HL-60 (cell line): ENCODE measurements at regions not wholly inside any gene's neighbourhood (a gene's known extent, or its start where the extent isn't known, plus 50 kb on each side); places are given as distances from the start of the nearest gene placed in this dataset.

Experiments used
- DNase-seq, 2 experiments: peaks; one replicate each; pipeline ENCODE4 v3.0.0-alpha.2; 2010 to 2020; ENCODE audit warnings: low read depth in 1 of 2, low spot score in 1 of 2
- H3K27ac ChIP-seq: fragments of 250-450 bp; sonication (Bioruptor Pico); replicated peaks from 2 replicates; pipeline ENCODE4 v1.5.1; 2020; ENCODE audit warnings: mild to moderate bottlenecking, moderate library complexity
- H3K27me3 ChIP-seq: fragments of 250-450 bp; sonication (Bioruptor Pico); 2 replicates; pipeline ENCODE4 v1.5.1; 2021; ENCODE audit warnings: mild to moderate bottlenecking, moderate library complexity; ENCODE audit not compliant: insufficient read depth, poor library complexity, severe bottlenecking
- H3K4me3 ChIP-seq: replicated peaks from 2 replicates; pipeline ENCODE4 v1.5.1; 2011; ENCODE audit warnings: mild to moderate bottlenecking, control low read depth, low read length; ENCODE audit not compliant: insufficient read depth
- CTCF ChIP-seq: IDR thresholded peaks from one replicate; pipeline ENCODE4 v1.5.1; 2011; ENCODE audit warnings: low read length, control low read depth, inconsistent platforms; ENCODE audit not compliant: insufficient read depth
- GABPA ChIP-seq: IDR thresholded peaks from 2 replicates; pipeline ENCODE4 v1.6.1; 2012; ENCODE audit warnings: low read depth
- POLR2AphosphoS5 ChIP-seq: IDR thresholded peaks from 2 replicates; pipeline ENCODE4 v1.6.1; 2012; ENCODE audit warnings: low read depth
- SPI1 ChIP-seq: IDR thresholded peaks from 2 replicates; pipeline ENCODE4 v1.6.1; 2012; ENCODE audit warnings: low read depth, mild to moderate bottlenecking, borderline replicate concordance
- TF ChIP-seq, protein P1 (sequence below): IDR thresholded peaks from 2 replicates; pipeline ENCODE4 v1.6.1; 2012; ENCODE audit warnings: low read depth; ENCODE audit not compliant: insufficient replicate concordance

- DNase-seq = no peak
- Histone ChIP-seq H3K4me3 (no peak overlapping the region), H3K27ac (no peak overlapping the region), H3K27me3 (no peaks in the 10 kb centered on the region)
- TF ChIP-seq GABPA (no peak), CTCF (no peak), SPI1 (no peak)
These were observed 150.8 kb downstream of the SHANK2 start for GRCh38 chr11:71101606-71102005.

- TF ChIP-seq GABPA (no peak), SPI1 (no peak), POLR2AphosphoS5 (no peak), CTCF (no peak)
- TF ChIP-seq, protein P1, sequence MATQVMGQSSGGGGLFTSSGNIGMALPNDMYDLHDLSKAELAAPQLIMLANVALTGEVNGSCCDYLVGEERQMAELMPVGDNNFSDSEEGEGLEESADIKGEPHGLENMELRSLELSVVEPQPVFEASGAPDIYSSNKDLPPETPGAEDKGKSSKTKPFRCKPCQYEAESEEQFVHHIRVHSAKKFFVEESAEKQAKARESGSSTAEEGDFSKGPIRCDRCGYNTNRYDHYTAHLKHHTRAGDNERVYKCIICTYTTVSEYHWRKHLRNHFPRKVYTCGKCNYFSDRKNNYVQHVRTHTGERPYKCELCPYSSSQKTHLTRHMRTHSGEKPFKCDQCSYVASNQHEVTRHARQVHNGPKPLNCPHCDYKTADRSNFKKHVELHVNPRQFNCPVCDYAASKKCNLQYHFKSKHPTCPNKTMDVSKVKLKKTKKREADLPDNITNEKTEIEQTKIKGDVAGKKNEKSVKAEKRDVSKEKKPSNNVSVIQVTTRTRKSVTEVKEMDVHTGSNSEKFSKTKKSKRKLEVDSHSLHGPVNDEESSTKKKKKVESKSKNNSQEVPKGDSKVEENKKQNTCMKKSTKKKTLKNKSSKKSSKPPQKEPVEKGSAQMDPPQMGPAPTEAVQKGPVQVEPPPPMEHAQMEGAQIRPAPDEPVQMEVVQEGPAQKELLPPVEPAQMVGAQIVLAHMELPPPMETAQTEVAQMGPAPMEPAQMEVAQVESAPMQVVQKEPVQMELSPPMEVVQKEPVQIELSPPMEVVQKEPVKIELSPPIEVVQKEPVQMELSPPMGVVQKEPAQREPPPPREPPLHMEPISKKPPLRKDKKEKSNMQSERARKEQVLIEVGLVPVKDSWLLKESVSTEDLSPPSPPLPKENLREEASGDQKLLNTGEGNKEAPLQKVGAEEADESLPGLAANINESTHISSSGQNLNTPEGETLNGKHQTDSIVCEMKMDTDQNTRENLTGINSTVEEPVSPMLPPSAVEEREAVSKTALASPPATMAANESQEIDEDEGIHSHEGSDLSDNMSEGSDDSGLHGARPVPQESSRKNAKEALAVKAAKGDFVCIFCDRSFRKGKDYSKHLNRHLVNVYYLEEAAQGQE = no peak
- no peak for DNase-seq
- H3K27ac ChIP-seq = no peak overlapping the region
- H3K4me3 ChIP-seq = no peak overlapping the region
- no peaks in the 10 kb centered on the region for H3K27me3 ChIP-seq
These were observed 151.3 kb downstream of the SHANK2 start for GRCh38 chr11:71101046-71101445.

GRCh38 chr11:71098776-71099175, 153.6 kb downstream of the SHANK2 start:
- no peaks in the 10 kb centered on the region for H3K27me3 ChIP-seq
- TF ChIP-seq GABPA = no peak
- no peak for TF ChIP-seq SPI1
- TF ChIP-seq POLR2AphosphoS5 = no peak
- TF ChIP-seq, protein P1 = no peak
- TF ChIP-seq CTCF = no peak
- no peak overlapping the region for H3K27ac ChIP-seq
- no peak overlapping the region for H3K4me3 ChIP-seq
- no peak for DNase-seq

GRCh38 chr11:71097506-71098240, 154.7 kb downstream of the SHANK2 start:
- no peak for TF ChIP-seq CTCF
- no peak for TF ChIP-seq SPI1
- no peak for TF ChIP-seq GABPA
- TF ChIP-seq, protein P1 = no peak
- no peak for TF ChIP-seq POLR2AphosphoS5
- no peaks in the 10 kb centered on the region for H3K27me3 ChIP-seq
- no peak overlapping the region for H3K4me3 ChIP-seq
- no peak overlapping the region for H3K27ac ChIP-seq
- no peak for DNase-seq
